HG03135 (cell line): ENCODE measurements at regions not wholly inside any gene's neighbourhood (a gene's known extent, or its start where the extent isn't known, plus 50 kb on each side); places are given as distances from the start of the nearest gene placed in this dataset.
"Not testable (repeated sequence)": the region's sequence is repeated elsewhere in the genome, so short reads cannot be mapped to it uniquely, and the experiment has no call there.

Experiments
- ATAC-seq: cut with Tn5 transposase; IDR thresholded peaks from one replicate; pipeline ENCODE4 v1.9.1; 2021; ENCODE audit warnings: mild to moderate bottlenecking, moderate library complexity; ENCODE audit not compliant: unreplicated experiment

- ATAC-seq, result no peak
These were observed 51.9 kb upstream of the PTPRJ start for GRCh38 chr11:47928426-47928825.

- ATAC-seq, result no peak
These were observed 56.1 kb upstream of the PTPRJ start for GRCh38 chr11:47924184-47924691.

- no peak for ATAC-seq
These were observed 56.7 kb upstream of the PTPRJ start for GRCh38 chr11:47923667-47924066.

GRCh38 chr11:47921080-47921555, 59.2 kb upstream of the PTPRJ start:
- ATAC-seq, result not testable (repeated sequence)

- no peak for ATAC-seq
These were observed 61.4 kb upstream of the PTPRJ start for GRCh38 chr11:47918882-47919495.

- ATAC-seq, result no peak
These were observed 62.0 kb upstream of the PTPRJ start for GRCh38 chr11:47918370-47918690.

GRCh38 chr11:47917599-47918369, 62.6 kb upstream of the PTPRJ start:
- ATAC-seq, result peak; percentile 52

- no peak for ATAC-seq
These were observed 64.0 kb upstream of the PTPRJ start for GRCh38 chr11:47916361-47916841.

GRCh38 chr11:47915783-47916182, 64.6 kb upstream of the PTPRJ start:
- ATAC-seq, result no peak

- no peak for ATAC-seq
These were observed 65.0 kb upstream of the PTPRJ start for GRCh38 chr11:47915374-47915773.

GRCh38 chr11:47914743-47915142, 65.6 kb upstream of the PTPRJ start:
- no peak for ATAC-seq

- no peak for ATAC-seq
These were observed 65.5 kb upstream of the NUP160 start for GRCh38 chr11:47913529-47914244.

- no peak for ATAC-seq
These were observed 64.8 kb upstream of the NUP160 start for GRCh38 chr11:47912843-47913437.

- ATAC-seq, result no peak
These were observed 63.0 kb upstream of the NUP160 start for GRCh38 chr11:47911149-47911548.

GRCh38 chr11:47908198-47908597, 60.0 kb upstream of the NUP160 start:
- ATAC-seq, result no peak

GRCh38 chr11:47907499-47907898, 59.3 kb upstream of the NUP160 start:
- ATAC-seq, result no peak

GRCh38 chr11:47906066-47906465, 57.9 kb upstream of the NUP160 start:
- no peak for ATAC-seq

- ATAC-seq, result no peak
These were observed 57.4 kb upstream of the NUP160 start for GRCh38 chr11:47905358-47906059.

- no peak for ATAC-seq
These were observed 56.7 kb upstream of the NUP160 start for GRCh38 chr11:47904808-47905207.

- no peak for ATAC-seq
These were observed 55.9 kb upstream of the NUP160 start for GRCh38 chr11:47904048-47904447.

- peak; percentile 99 for ATAC-seq
These were observed 51.7 kb upstream of the NUP160 start for GRCh38 chr11:47899801-47900200.
